ENCODE measurements at regions not wholly inside any gene's neighbourhood (a gene's known extent, or its start where the extent isn't known, plus 50 kb on each side); places are given as distances from the start of the nearest gene placed in this dataset.

DNA sequence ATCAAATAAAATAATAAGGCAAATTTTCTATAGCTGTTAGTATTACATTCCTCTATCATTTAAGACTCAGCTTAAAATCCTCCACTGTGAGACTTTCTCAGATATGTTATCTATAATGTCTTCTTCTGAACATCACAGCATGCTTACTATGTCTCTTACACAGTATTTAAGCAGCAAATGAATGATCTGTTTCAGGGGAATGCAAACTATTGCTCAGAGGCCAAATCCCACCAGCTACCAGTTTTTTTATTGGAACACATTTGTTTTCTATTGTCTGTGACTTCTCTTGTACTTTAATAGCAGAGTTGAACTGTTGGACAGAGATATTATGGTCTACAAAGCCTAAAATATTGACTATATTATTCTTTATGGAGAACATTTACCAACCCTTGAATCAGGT lies 59.6 kb downstream of the C3orf38 start:
- DNase-seq: no peak

DNA sequence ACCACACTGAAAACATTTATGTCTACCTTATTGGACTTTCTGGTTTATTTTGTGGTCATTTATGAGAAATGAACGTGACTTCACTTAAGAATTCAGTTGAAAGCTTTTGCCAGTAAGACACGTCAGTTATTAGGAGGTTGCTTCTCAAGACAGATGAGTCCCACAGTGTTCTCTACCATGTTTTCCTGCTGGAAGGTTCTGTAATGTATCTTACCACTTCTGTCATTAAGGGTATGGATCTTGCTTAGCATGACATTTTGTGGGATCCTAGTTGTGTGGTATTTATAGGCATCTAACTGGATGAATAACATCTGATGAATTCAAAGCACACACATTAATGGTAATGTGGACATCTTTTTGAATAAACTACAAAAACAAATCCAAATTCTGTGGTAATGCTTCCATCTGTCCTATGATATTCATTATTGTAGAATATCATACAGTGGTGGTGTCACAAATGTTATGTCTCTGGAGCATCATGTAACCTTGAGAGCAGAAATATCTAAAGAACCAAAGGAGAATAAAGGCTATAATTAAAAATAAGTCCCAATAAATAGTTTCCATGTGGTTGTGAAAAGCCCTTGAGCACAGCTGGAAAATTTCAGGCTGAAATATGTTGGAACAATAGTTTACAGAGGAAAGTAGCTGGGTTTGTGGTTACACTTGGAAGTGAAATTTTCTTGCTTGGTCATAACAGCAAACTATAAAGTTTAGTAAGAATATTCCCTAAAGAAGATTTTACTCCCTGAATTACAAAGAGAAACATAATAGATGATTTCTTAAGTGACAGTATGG lies 61.5 kb downstream of the C3orf38 start:
- DNase-seq: no peak

DNA sequence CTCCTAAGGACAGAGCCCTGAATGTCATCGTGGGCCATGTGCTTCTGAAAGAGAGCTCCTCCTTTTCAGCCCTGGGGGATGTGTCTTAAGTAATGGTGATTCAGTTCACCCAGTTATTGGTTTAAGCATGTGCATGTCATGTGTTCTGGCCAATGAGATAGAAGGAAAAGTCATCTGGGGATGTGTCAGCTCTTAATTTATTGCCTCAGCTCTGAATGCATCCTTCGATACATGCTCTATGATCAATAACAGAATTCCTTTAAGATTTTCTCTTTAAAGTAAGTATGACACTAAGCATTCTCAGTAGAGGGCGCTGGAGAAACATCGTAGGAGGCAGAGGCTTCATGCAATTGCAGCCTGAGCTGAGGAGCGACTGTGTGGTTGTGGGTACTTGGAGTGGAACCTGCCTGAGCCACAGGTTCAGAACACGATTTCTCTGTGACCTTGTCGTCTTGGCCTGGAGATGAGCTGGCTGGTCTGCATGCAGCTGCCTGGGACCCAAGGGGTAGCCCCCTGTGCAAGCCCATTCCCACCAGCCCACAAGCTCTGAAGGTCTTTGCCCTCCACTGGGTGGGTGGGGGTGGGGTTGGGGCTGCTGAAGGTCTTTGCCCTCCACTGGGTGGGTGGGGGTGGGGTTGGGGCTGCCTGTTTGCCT lies 69.5 kb downstream of the C3orf38 start:
- DNase-seq: peak; percentile 40

DNA sequence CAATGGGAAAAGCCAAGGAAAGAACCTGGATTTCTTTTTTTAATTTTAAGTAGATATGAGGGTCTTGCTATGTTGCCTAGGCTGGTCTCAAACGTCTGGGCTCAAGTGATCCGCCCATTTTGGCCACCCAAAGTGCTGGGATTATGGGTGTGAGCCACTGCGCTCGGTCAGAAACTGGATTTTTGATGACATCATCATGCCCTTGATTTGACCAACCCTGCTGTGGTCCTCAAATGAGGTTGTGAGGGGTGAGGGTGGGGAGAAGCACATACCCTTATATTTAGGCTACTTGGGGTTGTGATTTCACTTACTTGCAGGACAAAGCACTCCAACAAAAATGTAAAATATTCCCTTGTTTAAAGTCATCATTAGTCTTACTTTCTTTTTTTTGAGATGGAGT lies 70.4 kb downstream of the C3orf38 start:
- DNase-seq: no peak

GRCh38 chr3:88221726-88222125 lies 72.0 kb downstream of the C3orf38 start:
- no peak for DNase-seq

DNA sequence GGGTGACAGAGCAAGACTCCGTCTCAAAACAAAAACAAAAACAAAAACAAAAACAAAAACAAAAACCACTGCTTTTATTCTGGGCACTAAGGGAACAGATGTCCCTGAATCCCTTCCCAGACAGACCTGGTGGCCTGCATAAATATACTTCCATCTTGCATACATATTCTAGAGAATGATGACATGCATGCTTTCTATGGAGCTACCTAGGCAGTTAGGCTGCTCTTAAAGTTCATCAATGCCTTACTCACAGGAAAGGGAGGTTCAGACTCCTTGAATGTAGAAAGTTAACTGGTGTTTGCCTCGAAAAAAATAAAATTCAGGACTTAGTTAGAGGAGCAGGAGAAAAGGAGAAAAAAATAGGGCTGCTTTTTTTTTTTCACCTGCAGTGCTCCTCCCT lies 72.6 kb downstream of the C3orf38 start:
- DNase-seq: no peak

GRCh38 chr3:88225326-88226008 lies 75.7 kb downstream of the C3orf38 start:
- no peak for DNase-seq

GRCh38 chr3:88226910-88227309 lies 77.2 kb downstream of the C3orf38 start:
- DNase-seq: no peak

DNA sequence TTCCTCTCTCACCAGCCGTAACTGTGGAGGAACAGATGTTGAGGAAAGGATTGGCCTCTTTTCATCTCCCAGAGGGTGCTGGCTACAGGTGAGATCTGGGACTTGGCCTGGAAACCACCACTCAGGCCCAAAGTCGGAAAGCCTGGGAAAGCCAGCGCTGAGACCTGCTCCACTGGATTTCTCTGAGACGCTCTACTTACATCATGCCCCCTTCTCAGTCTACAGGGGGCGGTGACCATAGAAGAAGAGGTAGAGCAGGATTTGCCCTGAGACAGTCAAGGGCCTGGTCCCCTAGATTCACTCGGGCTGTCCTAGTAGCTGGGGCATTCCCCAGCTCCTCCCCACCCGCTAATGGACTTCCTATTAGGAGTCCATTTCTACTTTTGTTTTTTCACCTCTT lies 80.9 kb downstream of the C3orf38 start:
- no peak for DNase-seq

DNA sequence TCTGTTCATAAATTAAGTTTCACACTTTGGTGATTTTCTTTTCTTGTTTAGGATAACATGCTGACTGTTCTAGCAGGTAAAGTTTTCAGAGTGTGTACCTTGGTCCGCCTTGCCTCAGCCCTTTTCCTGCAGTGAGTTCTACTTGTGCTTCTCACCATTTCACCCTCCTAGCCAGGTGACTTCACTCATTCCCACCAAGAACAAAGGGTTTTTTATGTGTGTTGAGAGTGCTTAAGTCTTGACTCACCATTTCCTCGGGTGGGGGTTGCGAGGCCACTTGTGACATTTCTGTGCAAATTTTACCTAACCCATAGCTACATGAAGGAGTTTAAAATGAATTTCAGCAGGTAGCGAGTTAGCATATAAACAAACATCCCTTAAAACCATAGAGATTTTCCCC lies 81.4 kb downstream of the C3orf38 start:
- no peak for DNase-seq

GRCh38 chr3:88231632-88232031 lies 81.9 kb downstream of the C3orf38 start:
- DNase-seq: no peak

- no peak for DNase-seq
Measured at GRCh38 chr3:88235102-88235501, 85.3 kb downstream of the C3orf38 start.

GRCh38 chr3:88239870-88240269 lies 90.1 kb downstream of the C3orf38 start:
- DNase-seq: no peak

- no peak for DNase-seq
Measured at GRCh38 chr3:88248658-88249057, 98.9 kb downstream of the C3orf38 start.

- no peak for DNase-seq
Measured at GRCh38 chr3:88259045-88259444, 109.3 kb downstream of the C3orf38 start.

- no peak for DNase-seq
Measured at GRCh38 chr3:88262527-88262926, 112.8 kb downstream of the C3orf38 start.

- no peak for DNase-seq
Measured at GRCh38 chr3:88263417-88264100, 113.8 kb downstream of the C3orf38 start.

- DNase-seq: no peak
Measured at GRCh38 chr3:88267441-88267840, 117.7 kb downstream of the C3orf38 start.

- DNase-seq: no peak
Measured at GRCh38 chr3:88267847-88268246, 118.1 kb downstream of the C3orf38 start.

DNA sequence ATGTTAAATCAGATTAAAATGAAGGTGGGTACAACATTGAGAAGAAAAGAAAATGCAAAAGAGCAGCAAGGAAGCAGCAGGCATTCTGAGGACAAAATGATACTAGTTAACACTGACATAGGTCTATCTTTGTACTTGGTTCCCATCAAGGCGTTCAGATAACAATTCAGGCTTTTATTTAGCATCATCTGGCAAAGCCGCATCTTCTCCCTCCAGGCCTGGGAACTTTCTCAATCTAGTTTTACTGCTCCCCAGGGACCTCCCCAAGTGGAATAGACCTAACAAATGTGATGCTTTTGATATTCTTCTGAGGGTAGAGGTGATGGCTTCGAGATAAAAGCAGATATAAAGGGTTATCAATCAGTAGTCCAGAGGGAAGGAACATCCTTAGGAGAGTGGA lies 130.6 kb downstream of the C3orf38 start:
- DNase-seq: no peak

GRCh38 chr3:88282528-88283241 lies 132.9 kb downstream of the C3orf38 start:
- no peak for DNase-seq

GRCh38 chr3:88283242-88283592 lies 133.5 kb downstream of the C3orf38 start:
- no peak for DNase-seq

DNA sequence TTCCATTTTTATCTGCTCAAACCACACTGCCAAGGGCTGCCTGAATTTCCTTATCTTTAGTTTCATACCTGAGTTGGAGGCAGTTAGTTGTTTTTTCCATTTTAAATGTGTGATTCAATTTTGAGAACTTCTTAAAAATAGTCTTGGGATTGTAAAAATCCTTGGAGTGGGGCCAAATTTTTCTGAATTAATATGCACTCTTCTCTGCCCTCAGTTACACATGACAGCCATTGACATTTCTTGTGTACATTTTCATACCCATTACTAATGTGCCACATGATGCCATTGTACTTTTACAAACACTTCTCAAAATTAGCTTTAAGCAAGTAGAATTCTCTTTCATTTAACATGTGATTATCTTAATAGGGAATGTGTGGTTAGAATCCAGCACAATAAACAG lies 141.7 kb downstream of the C3orf38 start:
- no peak for DNase-seq
